Thymus (tissue), 11 donors: ENCODE measurements at regions not wholly inside any gene's neighbourhood (a gene's known extent, or its start where the extent isn't known, plus 50 kb on each side); places are given as distances from the start of the nearest gene placed in this dataset.

Experiments used
- DNase-seq, 9 donors: peaks; one replicate each; pipeline ENCODE4 v3.0.0-alpha.2; 2013; ENCODE audit warnings: low spot score in 9 of 9, low read depth in 6 of 9, missing footprints in 1 of 9
- H3K27ac ChIP-seq, 2 donors: one replicate each; pipeline ENCODE4 v1.5.1; 2013; ENCODE audit warnings: control low read depth in 1 of 2, low read depth in 1 of 2, low read length in 1 of 2, mild to moderate bottlenecking in 1 of 2, moderate library complexity in 1 of 2
- H3K27me3 ChIP-seq, 2 donors: one replicate each; pipeline ENCODE4 v1.5.1; 2013; ENCODE audit warnings: low read length in 1 of 2; ENCODE audit not compliant: control insufficient read depth in 2 of 2, insufficient read depth in 1 of 2
- H3K36me3 ChIP-seq, 2 donors: one replicate each; pipeline ENCODE4 v1.5.1; 2013; ENCODE audit warnings: low read length in 1 of 2, mild to moderate bottlenecking in 1 of 2, moderate library complexity in 1 of 2; ENCODE audit not compliant: control insufficient read depth in 2 of 2, insufficient read depth in 2 of 2
- H3K4me1 ChIP-seq, 2 donors: one replicate each; pipeline ENCODE4 v1.5.1; 2013; ENCODE audit warnings: low read length in 2 of 2; ENCODE audit not compliant: control insufficient read depth in 2 of 2, insufficient read depth in 2 of 2
- H3K4me3 ChIP-seq, 2 donors: one replicate each; pipeline ENCODE4 v1.5.1; 2013; ENCODE audit warnings: low read length in 2 of 2, control low read depth in 1 of 2, mild to moderate bottlenecking in 1 of 2
- H3K9me3 ChIP-seq, 2 donors: one replicate each; pipeline ENCODE4 v1.5.1; 2013; ENCODE audit warnings: low read length in 1 of 2, mild to moderate bottlenecking in 1 of 2; ENCODE audit not compliant: control insufficient read depth in 2 of 2, insufficient read depth in 1 of 2
- WGBS: extraction: QIAGEN DNeasy Blood & Tissue Kit; methylation state at CpG from one replicate; pipeline ENCODE4 v1.1.7; 2013; 5-methylcytosine and 5-hydroxymethylcytosine counted together
- donor health status: healthy.

DNA sequence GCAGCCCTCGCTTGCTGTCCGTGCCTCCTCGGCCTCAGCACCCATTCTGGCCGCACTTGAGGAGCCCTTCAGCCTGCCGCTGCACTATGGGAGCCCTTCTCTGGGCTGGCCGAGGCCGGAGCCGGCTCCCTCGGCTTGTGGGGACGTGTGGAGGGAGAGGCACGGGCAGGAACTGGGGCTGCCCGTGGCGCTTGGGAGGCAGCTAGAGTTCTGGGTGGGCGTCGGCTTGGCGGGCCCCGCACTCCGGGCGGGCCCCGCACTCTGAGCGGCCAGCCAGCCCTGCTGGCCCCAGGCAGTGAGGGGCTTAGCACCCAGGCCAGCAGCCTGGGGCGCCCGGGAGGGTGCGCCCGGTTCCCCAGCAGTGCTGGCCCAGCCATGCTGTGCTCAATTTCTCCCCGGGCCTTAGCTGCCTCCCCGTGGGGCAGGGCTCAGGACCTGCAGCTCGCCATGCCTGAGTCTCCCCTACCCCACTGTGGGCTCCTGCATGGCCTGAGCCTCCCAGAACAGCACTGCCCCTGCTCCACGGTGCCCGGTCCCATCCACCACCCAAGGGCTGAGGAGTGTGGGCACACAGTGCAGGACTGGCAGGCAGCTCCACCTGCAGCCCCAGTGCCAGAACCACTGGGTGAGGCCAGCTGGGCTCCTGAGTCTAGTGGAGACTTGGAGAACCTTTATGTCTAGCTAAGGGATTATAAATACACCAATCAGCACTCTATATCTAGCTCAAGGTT lies 240.0 kb upstream of the PRR20A start:
- H3K4me3 ChIP-seq, result no peak overlapping the region
- H3K27ac ChIP-seq, result no peak overlapping the region
- 98% methylated on average over 30 of the region's 30 CpGs for WGBS
- H3K36me3 ChIP-seq, result no peaks in the 10 kb centered on the region
- H3K9me3 ChIP-seq, result peaks cover 3 to 10% of the 10 kb centered on the region in 2 donors
- H3K4me1 ChIP-seq, result no peaks in the 10 kb centered on the region
- H3K27me3 ChIP-seq, result no peaks in the 10 kb centered on the region
- DNase-seq, result no peak

DNA sequence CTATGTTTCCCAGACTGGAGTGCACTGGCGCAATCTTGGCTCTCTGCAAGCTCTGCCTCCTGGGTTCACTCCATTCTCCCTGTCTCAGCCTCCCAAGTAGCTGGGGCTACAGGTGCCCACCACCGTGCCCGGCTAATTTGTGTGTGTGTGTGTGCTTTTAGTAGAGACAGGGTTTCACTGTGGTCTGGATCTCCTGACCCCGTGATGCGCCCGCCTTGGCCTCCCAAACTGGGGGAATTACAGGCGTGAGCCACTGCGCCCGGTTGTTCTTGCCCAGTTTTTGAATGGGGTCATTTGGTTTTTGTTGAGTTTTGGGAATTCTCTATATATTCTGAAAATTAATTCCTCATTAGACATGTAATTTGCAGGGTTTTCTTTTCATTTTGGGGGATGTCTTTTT lies 238.4 kb upstream of the PRR20A start:
- DNase-seq, result no peak
- no peak overlapping the region for H3K4me3 ChIP-seq
- no peaks in the 10 kb centered on the region for H3K36me3 ChIP-seq
- no peaks in the 10 kb centered on the region for H3K27me3 ChIP-seq
- H3K9me3 ChIP-seq, result peaks cover 3 to 10% of the 10 kb centered on the region in 2 donors
- no peak overlapping the region for H3K27ac ChIP-seq
- WGBS, result 97% methylated on average over 9 of the region's 9 CpGs
- no peaks in the 10 kb centered on the region for H3K4me1 ChIP-seq

DNA sequence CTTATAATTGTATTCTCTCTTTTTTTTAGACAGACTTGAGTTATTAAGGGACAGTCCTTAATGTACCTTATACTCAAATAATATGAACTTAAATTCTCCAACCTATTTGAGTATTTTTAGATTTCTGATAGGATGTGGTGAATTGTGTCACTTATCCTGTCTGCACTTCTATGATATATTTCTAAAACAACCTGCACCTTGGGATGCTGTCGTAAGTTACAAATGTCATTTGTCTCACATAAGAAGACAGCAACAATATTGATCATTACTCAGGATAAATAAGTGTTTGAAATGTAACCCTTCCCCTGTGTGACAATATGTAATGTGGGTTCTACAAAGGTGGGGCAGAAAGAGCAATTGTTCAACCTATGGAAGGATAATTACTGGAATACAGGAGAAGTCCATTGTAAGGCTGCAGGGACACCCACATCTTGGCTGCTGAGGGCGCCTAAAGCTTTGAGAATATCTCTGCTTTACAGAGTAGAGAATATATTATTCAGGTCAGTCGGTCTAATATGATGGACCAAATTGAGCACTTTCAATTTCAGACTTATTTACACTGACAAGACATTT lies 236.9 kb upstream of the PRR20A start:
- no peak overlapping the region for H3K4me3 ChIP-seq
- H3K4me1 ChIP-seq, result no peaks in the 10 kb centered on the region
- WGBS, result 94% methylated on average over 3 of the region's 3 CpGs
- H3K36me3 ChIP-seq, result no peaks in the 10 kb centered on the region
- H3K27me3 ChIP-seq, result no peaks in the 10 kb centered on the region
- no peak overlapping the region for H3K27ac ChIP-seq
- peaks cover 3 to 10% of the 10 kb centered on the region in 2 donors for H3K9me3 ChIP-seq
- DNase-seq, result no peak

DNA sequence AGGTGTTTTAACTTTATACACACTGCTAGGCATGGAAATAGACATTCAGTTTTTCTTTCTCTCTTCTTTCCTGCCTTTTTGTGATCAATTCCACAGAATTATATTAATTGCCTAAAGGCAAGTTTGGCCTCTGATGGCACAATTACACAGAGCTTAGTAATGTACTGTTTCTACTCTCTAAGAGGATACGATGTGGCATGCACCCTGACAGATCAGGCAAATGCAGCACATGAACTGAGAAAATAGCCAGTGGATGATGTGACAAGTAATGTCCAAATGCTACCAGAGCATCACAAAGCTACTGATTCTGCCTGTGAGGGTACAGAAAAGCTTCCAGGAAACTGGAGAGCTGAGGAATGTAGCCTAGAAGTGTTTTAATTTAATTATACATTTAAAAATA lies 233.8 kb upstream of the PRR20A start:
- 55% methylated on average over 1 of the region's 1 CpG for WGBS
- Histone ChIP-seq H3K4me1 (no peaks in the 10 kb centered on the region), H3K27me3 (no peaks in the 10 kb centered on the region), H3K36me3 (no peaks in the 10 kb centered on the region), H3K4me3 (no peak overlapping the region), H3K27ac (no peak overlapping the region), H3K9me3 (peaks cover 0 to 13% of the 10 kb centered on the region in 2 donors)
- DNase-seq, result no peak

DNA sequence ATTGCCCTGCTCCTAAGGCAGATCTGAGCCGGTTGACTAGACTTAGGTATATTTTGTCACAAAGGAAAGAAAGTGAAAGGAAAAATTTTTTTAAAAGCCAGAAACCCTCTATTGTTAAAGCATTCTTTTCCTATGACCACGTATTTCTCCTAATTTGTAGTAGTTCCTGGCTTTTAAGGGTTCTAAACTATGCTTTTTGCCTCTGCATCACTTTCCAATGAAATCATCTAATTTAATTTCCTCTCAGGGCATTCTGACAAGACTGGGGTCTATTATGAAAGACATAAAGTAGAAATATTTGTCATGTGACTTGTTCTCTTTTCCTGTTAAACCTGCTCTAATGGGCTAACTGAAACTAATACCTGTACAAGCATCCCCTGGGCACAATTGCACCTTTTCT lies 233.0 kb upstream of the PRR20A start:
- Histone ChIP-seq H3K27me3 (no peaks in the 10 kb centered on the region), H3K27ac (no peak overlapping the region), H3K4me1 (no peaks in the 10 kb centered on the region), H3K4me3 (no peak overlapping the region), H3K36me3 (no peaks in the 10 kb centered on the region), H3K9me3 (peaks cover 0 to 9% of the 10 kb centered on the region in 2 donors)
- no peak for DNase-seq
- WGBS, result 64% methylated on average over 2 of the region's 2 CpGs

DNA sequence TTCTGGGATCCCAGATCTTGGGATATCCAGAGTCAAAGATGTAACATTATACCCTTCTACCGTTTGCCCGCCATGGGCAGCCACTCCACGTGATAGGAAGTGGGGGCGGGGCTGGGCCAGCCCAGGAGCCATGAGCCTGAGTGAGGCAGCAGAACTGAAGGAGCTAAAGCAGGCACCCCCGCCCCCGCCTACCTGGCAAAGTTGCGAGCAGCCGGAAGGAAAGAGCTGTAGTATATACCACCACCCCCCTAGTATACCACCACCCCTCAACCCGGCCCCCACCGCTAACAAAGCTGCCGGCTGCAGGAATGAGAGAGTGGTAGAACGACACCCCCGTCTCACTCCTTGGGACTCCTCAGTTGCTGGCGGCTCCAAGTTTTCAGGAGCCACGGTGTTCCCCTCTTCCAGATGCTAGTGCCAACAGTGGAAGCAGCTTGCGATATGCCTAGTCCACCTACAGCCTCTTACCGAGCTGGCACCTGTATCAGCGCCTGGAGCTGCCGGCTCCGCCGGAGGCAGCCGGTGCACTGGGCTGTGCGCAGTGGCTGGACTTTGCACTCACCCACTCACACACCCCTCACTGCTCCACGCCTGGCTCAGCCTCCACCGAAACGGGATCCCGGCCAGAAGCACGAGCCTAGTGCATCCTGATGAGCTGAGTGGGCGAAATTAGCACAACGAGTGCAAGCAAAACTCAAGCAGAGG lies 230.7 kb upstream of the PRR20A start:
- Histone ChIP-seq H3K4me3 (no peak overlapping the region), H3K36me3 (no peaks in the 10 kb centered on the region), H3K27me3 (no peaks in the 10 kb centered on the region), H3K4me1 (no peaks in the 10 kb centered on the region), H3K9me3 (peaks cover 0 to 9% of the 10 kb centered on the region in 2 donors), H3K27ac (no peak overlapping the region)
- WGBS, result 97% methylated on average over 30 of the region's 30 CpGs
- no peak for DNase-seq

DNA sequence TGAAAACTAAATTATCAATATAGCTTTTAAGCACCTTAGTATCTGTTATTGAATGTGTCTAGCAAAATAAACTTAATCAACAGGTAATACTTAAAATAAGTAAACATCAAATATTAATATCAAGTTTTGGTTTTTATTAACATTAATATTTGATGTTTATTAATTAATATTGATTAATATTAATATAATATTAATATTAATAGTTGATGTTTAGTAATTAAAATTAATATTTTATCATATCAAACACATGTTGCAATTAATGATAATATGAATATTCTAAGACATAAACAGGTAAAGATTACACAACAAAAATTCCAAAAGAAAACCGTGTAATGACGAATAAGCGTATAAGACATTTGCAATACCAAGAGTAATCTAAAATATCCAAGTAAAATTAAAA lies 222.8 kb upstream of the PRR20A start:
- Histone ChIP-seq H3K36me3 (no peaks in the 10 kb centered on the region), H3K27me3 (no peaks in the 10 kb centered on the region), H3K9me3 (no peaks in the 10 kb centered on the region), H3K27ac (no peak overlapping the region), H3K4me1 (no peaks in the 10 kb centered on the region), H3K4me3 (no peak overlapping the region)
- WGBS, result 98% methylated on average over 3 of the region's 3 CpGs
- DNase-seq, result no peak

DNA sequence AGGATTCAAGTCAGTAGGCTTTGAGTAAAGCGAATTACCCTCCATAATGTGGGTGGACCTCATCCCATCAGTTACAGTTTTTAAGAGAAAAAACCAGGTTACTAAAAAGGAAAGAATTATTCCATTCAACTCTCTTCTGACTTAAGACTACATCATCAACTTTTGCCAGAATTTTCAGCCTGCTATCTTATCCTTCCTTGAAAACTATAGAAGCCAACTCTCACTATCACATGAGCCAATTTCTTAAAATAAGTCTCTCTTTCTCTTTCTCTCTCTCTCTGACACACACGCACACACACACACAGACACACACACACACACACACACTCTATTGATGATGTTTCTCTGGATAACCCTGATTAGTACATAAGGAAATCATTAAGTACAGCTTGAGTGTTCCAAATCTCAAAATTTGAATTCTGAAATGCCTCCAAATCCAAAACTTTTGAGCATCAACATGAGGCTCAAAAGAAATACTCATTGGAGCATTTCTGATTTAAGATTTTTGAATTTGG lies 217.0 kb upstream of the PRR20A start:
- no peak for DNase-seq
- Histone ChIP-seq H3K9me3 (no peaks in the 10 kb centered on the region), H3K4me1 (no peaks in the 10 kb centered on the region), H3K4me3 (no peak overlapping the region), H3K27ac (no peak overlapping the region), H3K36me3 (no peaks in the 10 kb centered on the region), H3K27me3 (no peaks in the 10 kb centered on the region)
- WGBS, result 93% methylated on average over 2 of the region's 2 CpGs

DNA sequence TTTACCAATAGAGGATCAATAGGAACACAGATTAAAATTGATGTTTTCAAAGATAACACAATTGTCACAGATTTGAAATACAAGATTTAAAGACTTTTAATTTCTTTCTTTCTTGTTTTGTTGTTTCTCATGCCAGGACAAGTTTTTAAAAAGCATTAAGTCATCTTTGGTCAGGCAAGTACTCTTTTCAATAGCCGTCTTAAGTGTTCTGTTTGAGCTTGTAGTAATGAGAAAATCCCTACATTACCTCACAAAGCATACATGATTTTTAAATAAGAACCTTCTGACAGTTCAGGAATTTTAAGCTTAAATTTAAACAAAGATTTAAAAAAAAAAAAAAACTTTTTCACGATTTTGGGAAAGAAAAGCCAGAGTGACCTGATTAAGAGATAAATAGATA lies 216.3 kb upstream of the PRR20A start:
- no peak overlapping the region for H3K27ac ChIP-seq
- H3K27me3 ChIP-seq, result no peaks in the 10 kb centered on the region
- 93% methylated on average over 2 of the region's 2 CpGs for WGBS
- no peaks in the 10 kb centered on the region for H3K4me1 ChIP-seq
- no peak for DNase-seq
- H3K36me3 ChIP-seq, result no peaks in the 10 kb centered on the region
- no peaks in the 10 kb centered on the region for H3K9me3 ChIP-seq
- no peak overlapping the region for H3K4me3 ChIP-seq
